OCI-LY3 (cell line): ENCODE measurements at regions not wholly inside any gene's neighbourhood (a gene's known extent, or its start where the extent isn't known, plus 50 kb on each side); places are given as distances from the start of the nearest gene placed in this dataset.

Experiments used
- H2AFZ ChIP-seq: fragments of 200-600, 300-600 bp; shearing (Covaris generic); 2 replicates; pipeline ENCODE4 v1.6.0; 2014; ENCODE audit warnings: antibody characterized with exemption, low read depth, low read length
- H3K27ac ChIP-seq: fragments of 200-600, 300-600 bp; sonication (generic); 2 replicates; pipeline ENCODE4 v1.5.1; 2014; ENCODE audit warnings: mild to moderate bottlenecking, low read length, moderate library complexity, mixed read lengths
- H3K27me3 ChIP-seq: fragments of 200-600, 300-600 bp; sonication (generic); 2 replicates; pipeline ENCODE4 v1.6.1; 2014; ENCODE audit warnings: low read depth, low read length, mixed read lengths
- H3K36me3 ChIP-seq: fragments of 200-600, 300-600 bp; sonication (generic); replicated peaks from 2 replicates; pipeline ENCODE3; 2014; ENCODE audit warnings: low read depth, low read length, mixed read lengths
- H3K4me1 ChIP-seq: fragments of 300-600, 200-600 bp; sonication (generic); 2 replicates; pipeline ENCODE4 v1.6.1; 2014; ENCODE audit warnings: low read length, mixed read lengths
- H3K4me2 ChIP-seq: fragments of 200-600, 300-600 bp; sonication (generic); 2 replicates; pipeline ENCODE4 v1.6.1; 2014; ENCODE audit warnings: low read length, mixed read lengths
- H3K4me3 ChIP-seq: fragments of 300-600, 200-600 bp; sonication (generic); 2 replicates; pipeline ENCODE4 v1.5.1; 2014; ENCODE audit warnings: antibody characterized with exemption, mild to moderate bottlenecking, low read length, moderate library complexity
- H3K79me2 ChIP-seq: fragments of 300-600, 200-600 bp; shearing (Covaris generic); 2 replicates; pipeline ENCODE4 v1.6.1; 2014; ENCODE audit warnings: mild to moderate bottlenecking, low read length, mixed read lengths
- H3K9ac ChIP-seq: fragments of 300-600, 200-600 bp; shearing (Covaris generic); 2 replicates; pipeline ENCODE4 v1.6.0; 2014; ENCODE audit warnings: mild to moderate bottlenecking, low read length, moderate library complexity
- H3K9me3 ChIP-seq: fragments of 200-600, 300-600 bp; shearing (Covaris generic); 2 replicates; pipeline ENCODE4 v1.6.1; 2014; ENCODE audit warnings: low read length, mixed read lengths; ENCODE audit not compliant: insufficient read depth
- H4K20me1 ChIP-seq: fragments of 200-600, 300-600 bp; sonication (generic); 2 replicates; pipeline ENCODE4 v1.6.1; 2016; ENCODE audit warnings: low read length, mixed read lengths; ENCODE audit not compliant: insufficient read depth
- EZH2phosphoT487 ChIP-seq: fragments of 200-600 bp; shearing (Covaris generic); IDR thresholded peaks from 2 replicates; pipeline ENCODE4 v1.6.1; 2018; ENCODE audit warnings: antibody characterized with exemption, mixed run types, low read depth
- TF ChIP-seq, protein P1 (sequence below): fragments of 200-600, 300-600 bp; sonication (generic); IDR thresholded peaks from 2 replicates; pipeline ENCODE4 v1.5.1; 2014; ENCODE audit warnings: antibody characterized with exemption, low read length, low read depth

DNA sequence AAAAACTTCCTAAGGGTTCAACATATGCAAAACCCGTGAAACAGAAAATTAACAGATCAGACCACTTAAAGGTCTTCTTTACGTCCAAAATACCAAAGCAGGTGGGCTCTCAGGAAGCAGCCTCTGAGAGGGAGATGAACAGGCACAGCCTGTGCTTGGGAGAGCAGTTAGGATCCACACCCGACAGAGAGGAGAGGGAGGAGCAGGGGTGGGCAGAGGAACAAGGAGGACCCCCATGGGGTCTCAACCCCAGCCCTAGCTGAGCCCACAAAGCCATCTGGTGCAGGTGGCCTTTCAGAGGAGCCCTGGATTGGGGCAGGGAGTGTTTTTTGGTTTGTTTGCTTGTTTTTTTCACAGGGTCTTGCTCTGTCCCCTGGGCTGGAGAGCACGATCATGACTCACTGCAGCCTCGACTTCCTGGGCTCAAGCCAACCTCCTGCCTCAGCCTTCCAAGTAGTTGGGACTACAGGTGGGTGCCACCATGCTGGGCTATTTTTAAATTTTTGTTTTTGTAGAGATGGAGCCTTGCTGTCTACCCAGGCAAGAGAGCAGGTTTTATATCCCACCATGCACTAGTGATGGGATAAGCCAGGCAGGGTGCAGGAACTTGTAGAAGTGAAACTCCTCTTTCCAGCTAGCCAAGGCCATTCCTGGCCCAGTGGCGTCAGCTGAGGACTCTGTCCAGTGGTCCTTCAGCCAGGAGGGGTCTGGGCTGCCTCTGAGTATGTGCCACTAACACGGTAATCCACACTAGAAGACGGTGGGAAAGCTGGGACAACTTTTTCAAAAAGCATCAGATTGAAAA lies 154.1 kb upstream of the HDAC4 start:
- Histone ChIP-seq H4K20me1 (no peaks in the 10 kb centered on the region), H2AFZ (no peak overlapping the region), H3K79me2 (no peaks in the 10 kb centered on the region), H3K27me3 (0 out of 2 replicates have a peak, but pooled peaks cover 10% of the 10 kb centered on the region), H3K27ac (no peak overlapping the region), H3K4me2 (no peak overlapping the region), H3K9ac (no peak overlapping the region), H3K4me1 (no peaks in the 10 kb centered on the region), H3K4me3 (no peak overlapping the region), H3K36me3 (no peaks in the 10 kb centered on the region), H3K9me3 (no peaks in the 10 kb centered on the region)
- TF ChIP-seq, protein P1, sequence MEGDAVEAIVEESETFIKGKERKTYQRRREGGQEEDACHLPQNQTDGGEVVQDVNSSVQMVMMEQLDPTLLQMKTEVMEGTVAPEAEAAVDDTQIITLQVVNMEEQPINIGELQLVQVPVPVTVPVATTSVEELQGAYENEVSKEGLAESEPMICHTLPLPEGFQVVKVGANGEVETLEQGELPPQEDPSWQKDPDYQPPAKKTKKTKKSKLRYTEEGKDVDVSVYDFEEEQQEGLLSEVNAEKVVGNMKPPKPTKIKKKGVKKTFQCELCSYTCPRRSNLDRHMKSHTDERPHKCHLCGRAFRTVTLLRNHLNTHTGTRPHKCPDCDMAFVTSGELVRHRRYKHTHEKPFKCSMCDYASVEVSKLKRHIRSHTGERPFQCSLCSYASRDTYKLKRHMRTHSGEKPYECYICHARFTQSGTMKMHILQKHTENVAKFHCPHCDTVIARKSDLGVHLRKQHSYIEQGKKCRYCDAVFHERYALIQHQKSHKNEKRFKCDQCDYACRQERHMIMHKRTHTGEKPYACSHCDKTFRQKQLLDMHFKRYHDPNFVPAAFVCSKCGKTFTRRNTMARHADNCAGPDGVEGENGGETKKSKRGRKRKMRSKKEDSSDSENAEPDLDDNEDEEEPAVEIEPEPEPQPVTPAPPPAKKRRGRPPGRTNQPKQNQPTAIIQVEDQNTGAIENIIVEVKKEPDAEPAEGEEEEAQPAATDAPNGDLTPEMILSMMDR, result no peak
- TF ChIP-seq EZH2phosphoT487, result no peak

DNA sequence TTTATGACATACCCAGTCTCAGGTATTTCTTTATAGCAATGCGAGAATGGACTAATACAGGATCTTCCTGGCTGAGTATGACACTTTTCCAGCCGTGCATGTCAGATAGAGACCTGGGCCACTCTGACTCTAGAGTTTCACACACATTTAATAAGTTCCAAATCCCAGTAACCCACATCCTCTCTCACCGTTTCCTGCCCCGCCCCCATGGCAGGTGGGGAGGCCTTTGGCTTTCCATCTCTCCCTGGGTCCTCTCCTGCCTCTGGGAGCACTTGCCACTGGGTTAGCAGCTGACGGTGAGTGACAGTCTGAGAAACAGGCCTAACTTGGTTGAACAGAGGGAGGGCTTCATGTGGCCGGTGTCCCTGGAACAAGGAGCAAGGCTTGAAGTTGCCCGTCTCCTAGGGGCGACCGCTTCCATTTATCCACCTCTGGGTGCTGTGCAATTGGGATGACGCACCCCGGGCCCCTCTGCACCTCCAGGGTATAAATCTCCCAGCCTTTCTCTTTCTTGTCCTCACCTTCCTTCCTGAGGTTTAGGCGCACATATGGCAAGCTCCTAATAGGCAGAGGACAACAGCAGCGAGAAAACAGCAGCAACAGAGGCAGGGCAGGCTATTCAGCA lies 152.7 kb upstream of the HDAC4 start:
- Histone ChIP-seq H3K4me3 (no peak overlapping the region), H3K9ac (no peak overlapping the region), H3K36me3 (no peaks in the 10 kb centered on the region), H3K27me3 (0 out of 2 replicates have a peak, but pooled peaks cover 10% of the 10 kb centered on the region), H3K27ac (no peak overlapping the region), H3K9me3 (no peaks in the 10 kb centered on the region), H4K20me1 (no peaks in the 10 kb centered on the region), H3K4me2 (no peak overlapping the region), H2AFZ (no peak overlapping the region), H3K4me1 (no peaks in the 10 kb centered on the region), H3K79me2 (no peaks in the 10 kb centered on the region)
- TF ChIP-seq, protein P1, result no peak

DNA sequence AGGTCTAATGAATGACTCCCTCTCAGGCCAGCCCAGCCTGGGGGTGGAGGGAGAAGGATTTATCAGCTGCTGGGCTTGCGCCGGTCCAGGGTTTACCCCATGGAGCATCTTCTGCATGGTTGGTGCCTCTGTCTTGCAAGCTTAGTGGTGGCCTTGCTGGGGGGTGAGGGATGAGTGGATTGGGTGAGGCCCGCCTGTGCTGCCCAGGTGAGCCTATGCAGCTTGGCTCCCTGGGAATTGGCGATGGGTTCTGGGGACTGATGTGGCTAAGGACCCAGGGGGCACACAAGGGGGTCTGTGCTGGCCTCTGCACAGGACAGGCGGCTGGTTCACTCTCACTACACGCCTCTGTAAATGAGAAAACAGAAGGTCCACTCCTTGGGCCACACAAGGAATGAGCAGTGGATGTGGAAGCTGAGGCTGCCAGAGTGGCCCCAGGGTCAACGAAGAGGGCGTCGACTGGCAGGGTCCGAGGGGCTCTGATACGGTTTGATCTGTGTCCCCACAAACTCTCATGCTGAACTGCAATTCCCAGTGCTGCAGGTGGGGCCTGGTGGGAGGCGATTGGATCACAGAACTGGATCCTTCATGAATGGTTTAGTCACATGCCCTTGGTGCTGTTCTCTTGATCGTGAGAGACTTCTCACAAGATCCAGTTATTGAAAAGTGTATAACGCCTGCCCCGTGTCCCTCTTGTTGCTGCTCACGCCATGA lies 151.6 kb upstream of the HDAC4 start:
- H3K27ac ChIP-seq, result no peak overlapping the region
- H3K79me2 ChIP-seq, result no peaks in the 10 kb centered on the region
- H2AFZ ChIP-seq, result no peak overlapping the region
- TF ChIP-seq EZH2phosphoT487, result no peak
- TF ChIP-seq, protein P1, result no peak
- H3K36me3 ChIP-seq, result no peaks in the 10 kb centered on the region
- no peaks in the 10 kb centered on the region for H3K4me1 ChIP-seq
- no peaks in the 10 kb centered on the region for H4K20me1 ChIP-seq
- no peak overlapping the region for H3K4me2 ChIP-seq
- H3K9ac ChIP-seq, result no peak overlapping the region
- H3K9me3 ChIP-seq, result no peaks in the 10 kb centered on the region
- no peak overlapping the region for H3K4me3 ChIP-seq
- H3K27me3 ChIP-seq, result 0 out of 2 replicates have a peak, but pooled peaks cover 10% of the 10 kb centered on the region

DNA sequence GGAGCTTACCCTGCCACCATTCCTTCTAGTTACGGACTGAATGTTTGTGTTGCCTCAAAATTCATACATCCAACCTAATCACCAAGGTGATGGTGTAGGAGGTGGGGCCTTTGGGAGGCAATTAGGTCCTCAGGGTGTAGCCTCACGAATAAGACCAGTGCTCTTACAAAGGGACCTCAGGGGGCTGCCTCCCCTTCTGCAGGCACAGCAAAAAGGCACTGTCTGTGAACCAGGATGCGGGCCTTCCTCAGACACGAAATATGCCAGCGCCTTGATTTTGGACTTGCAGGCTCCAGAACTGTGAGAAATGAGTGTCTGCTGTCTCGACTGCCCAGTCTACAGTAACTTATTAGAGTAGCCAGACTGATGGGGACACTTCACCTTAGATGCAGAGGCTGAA lies 150.4 kb upstream of the HDAC4 start:
- no peak overlapping the region for H3K27ac ChIP-seq
- no peaks in the 10 kb centered on the region for H3K79me2 ChIP-seq
- H3K9me3 ChIP-seq, result no peaks in the 10 kb centered on the region
- H3K27me3 ChIP-seq, result 0 out of 2 replicates have a peak, but pooled peaks cover 10% of the 10 kb centered on the region
- no peak overlapping the region for H3K4me3 ChIP-seq
- H2AFZ ChIP-seq, result no peak overlapping the region
- no peak for TF ChIP-seq EZH2phosphoT487
- TF ChIP-seq, protein P1, result no peak
- no peaks in the 10 kb centered on the region for H3K36me3 ChIP-seq
- no peaks in the 10 kb centered on the region for H3K4me1 ChIP-seq
- H3K9ac ChIP-seq, result no peak overlapping the region
- no peaks in the 10 kb centered on the region for H4K20me1 ChIP-seq
- H3K4me2 ChIP-seq, result no peak overlapping the region
